Right ventricle myocardium superior (tissue), 1 donor: ENCODE measurements at regions not wholly inside any gene's neighbourhood (a gene's known extent, or its start where the extent isn't known, plus 50 kb on each side); places are given as distances from the start of the nearest gene placed in this dataset.

Source experiments
- ATAC-seq: fragments of 200-7000 bp; cut with Tn5 transposase; one replicate; pipeline ENCODE4 v1.9.1; 2020; ENCODE audit warnings: mild to moderate bottlenecking; ENCODE audit not compliant: poor library complexity
- DNase-seq: peaks from one replicate; pipeline ENCODE4 v3.0.0-alpha.2; 2020
- intact Hi-C: fragments of 100-400 bp; cut with DNase I; formaldehyde crosslinking; loops from one replicate; pipeline ENCODE4 v1.11.2; 2022
- donor health status: DM: no; HTN: yes; CAD: no; lungs with severe emphysema.

- intact Hi-C loops: no loop called here
- DNase-seq (no peak), ATAC-seq (no peak)
These were observed 178.2 kb downstream of the ARL4A start for GRCh38 chr7:12865593-12865992.

DNA sequence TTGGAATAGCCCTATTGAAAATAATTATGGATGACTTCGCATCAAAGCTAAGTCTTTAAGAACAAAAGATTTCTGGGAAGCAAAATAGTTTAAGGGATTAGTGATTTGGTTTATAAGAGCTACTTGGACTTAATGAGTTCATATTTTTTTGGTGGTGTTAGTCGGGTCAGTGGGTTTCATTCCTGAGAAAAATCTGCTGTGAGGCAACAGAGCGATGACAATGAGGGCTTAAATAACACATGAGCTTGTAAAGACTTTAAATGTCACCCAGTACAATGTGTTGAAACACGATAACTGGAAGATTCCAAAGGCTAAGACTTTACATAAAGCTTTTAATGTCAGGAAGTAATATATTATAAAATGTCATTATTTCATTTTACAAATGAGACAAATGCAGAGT lies 178.8 kb downstream of the ARL4A start:
- no peak for DNase-seq
- intact Hi-C loops: no loop called here

DNA sequence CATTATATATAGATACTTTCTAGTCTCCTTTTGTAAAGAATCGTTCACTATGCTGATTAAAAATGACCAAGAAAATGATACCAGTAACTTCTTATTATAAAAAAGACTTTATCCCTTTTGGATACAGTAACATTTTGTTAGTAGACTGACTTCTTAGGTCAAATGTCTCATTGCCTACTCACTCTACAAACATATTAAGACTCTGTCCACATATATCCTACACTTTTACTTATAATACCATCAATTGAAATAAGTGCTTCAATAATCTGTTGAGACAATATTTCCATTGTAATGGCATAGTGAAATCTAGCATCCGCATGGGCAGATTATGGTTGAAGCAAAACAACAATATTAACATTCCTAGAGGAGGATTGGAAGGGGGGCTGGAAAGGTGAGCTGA lies 180.6 kb downstream of the ARL4A start:
- intact Hi-C loops: no loop called here
- no peak for ATAC-seq
- no peak for DNase-seq

More for the DNA sequence above, 178.8 kb downstream of the ARL4A start:
- no peak for ATAC-seq

DNA sequence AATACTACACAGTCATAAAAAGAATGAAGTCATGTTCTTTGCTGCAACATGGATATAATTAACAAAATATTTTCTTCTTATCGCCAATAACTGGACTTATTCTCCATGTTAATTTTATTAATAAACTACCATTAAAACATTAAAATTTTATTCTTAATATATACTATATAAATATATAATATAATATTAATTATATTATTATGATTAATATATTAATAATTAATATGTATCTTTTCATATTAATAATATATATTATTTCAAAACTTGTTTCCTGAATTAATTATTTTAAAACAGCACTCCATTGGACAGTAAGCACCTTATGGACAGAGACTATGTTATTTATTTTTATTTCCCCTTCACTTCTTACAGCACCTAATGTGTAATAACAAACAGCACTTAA lies 182.8 kb downstream of the ARL4A start:
- no peak for ATAC-seq
- intact Hi-C loops: no loop called here

GRCh38 chr7:12872487-12872886 lies 185.1 kb downstream of the ARL4A start:
- intact Hi-C loops: no loop called here
- no peak for ATAC-seq
- DNase-seq: no peak

More for the DNA sequence above, 182.8 kb downstream of the ARL4A start:
- no peak for DNase-seq

DNA sequence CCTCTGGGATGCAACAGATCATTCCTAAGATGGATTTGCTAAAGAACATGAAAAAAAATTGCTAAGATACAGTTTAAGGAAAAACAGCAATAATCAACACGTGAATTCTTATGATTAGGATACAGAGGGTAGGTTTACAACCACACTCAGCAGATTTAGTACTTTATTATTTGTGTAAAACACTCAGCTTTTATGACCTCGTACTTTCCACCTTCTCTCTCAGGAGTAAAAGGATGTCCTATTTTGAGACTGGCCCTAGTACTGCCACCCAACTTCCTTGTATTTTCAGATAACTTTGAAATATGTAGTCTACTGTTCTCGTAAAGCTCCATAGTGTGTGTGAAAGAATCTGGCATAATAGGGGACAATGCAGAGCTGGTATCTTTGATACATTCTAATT lies 186.1 kb downstream of the ARL4A start:
- intact Hi-C loops: no loop called here
- DNase-seq: no peak
- no peak for ATAC-seq

- DNase-seq (no peak), ATAC-seq (no peak)
- intact Hi-C loops: no loop called here
These were observed 191.7 kb downstream of the ARL4A start for GRCh38 chr7:12879139-12879538.

DNA sequence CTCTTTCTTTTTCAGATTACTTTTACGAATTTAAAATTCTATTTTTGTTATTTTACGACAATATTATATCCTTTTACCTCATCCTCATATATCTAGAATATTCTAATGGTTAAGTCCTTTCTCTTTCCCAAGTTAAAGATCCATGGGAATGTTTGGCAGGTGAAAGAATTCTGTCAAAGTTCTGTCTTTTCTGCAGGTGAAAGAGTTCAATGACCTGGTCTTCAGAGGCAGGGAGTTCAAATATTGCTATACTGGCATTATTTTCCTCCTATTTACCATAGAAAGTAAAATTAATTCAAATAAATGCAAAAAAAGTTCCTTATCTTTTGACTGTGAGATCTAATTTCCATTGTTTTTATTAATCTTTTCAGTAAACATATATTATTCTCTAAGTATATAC lies 194.3 kb downstream of the ARL4A start:
- no peak for ATAC-seq
- intact Hi-C loops: no loop called here
- no peak for DNase-seq

DNA sequence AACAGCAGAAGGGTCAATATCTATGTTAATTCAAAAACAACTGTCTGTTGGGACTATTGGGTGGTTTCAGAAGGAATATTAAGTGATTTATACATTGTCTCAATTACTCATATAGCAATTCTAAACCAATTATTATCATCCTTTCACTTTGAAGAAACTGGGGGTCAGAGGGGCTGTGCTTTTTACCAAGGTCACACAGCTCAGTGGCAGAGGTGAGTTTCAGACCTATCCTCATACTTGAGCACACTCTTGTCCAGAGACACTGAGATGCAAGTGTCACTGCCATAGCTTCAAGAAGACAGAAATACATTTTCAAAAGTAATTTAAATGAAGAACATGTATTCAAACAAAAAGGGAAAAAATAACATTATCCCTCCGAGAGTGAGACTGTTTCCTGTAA lies 195.3 kb downstream of the ARL4A start:
- intact Hi-C loops: no loop called here
- DNase-seq (no peak), ATAC-seq (no peak)

- DNase-seq (no peak), ATAC-seq (no peak)
- intact Hi-C loops: no loop called here
These were observed 196.6 kb downstream of the ARL4A start for GRCh38 chr7:12884033-12884432.

DNA sequence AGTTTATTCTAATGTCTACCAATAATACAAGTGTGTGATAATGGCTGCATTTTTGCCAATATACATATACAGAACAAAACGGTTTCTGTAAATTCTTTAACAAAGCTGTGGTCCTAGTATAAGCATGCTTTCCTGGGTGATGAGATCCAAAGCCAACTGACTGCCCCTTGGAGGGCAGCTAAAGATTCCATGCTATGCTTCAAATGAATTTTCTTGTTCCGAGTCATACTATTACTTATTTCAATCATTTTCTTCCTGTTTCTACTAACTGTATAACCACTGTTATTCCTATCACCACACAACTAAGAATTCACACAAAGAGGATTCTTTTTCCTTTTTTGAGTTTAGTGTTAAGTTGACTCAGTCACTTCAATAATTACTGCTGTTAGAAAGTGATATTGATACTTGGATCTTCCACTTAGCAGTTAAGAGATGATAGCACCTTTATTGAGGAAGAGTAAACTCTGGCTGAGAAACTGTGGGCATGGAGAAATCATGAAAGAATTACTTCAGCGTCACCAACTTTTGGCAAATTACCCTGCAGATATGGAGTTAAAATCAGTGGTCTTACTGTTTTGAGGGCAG lies 197.5 kb downstream of the ARL4A start:
- intact Hi-C loops: no loop called here
- ATAC-seq (no peak), DNase-seq (no peak)

- ATAC-seq (no peak), DNase-seq (no peak)
- intact Hi-C loops: no loop called here
These were observed 201.3 kb downstream of the ARL4A start for GRCh38 chr7:12888717-12889116.

GRCh38 chr7:12889391-12889790 lies 202.0 kb downstream of the ARL4A start:
- no peak for ATAC-seq

GRCh38 chr7:12890586-12890985 lies 203.2 kb downstream of the ARL4A start:
- DNase-seq (no peak), ATAC-seq (no peak)
- intact Hi-C loops: no loop called here

More at GRCh38 chr7:12889391-12889790, 202.0 kb downstream of the ARL4A start:
- no peak for DNase-seq
- intact Hi-C loops: no loop called here

DNA sequence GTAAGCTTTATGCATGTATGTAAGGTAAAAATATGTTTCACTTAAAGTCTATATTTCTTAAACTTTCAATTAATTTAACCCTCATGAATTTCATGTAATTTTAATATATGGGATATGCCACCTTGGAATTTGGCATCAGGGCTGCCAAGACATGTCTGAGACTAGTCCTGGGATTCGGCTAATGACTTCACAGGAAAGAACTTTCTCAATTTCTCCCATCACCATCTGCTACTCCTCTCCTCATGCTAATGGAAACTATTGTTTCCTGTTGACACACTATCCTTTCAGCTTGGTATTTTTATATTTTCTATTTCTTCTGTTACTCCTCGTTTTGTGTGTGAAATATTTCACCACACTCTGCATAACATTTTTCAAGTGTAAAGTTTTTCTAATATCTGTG lies 205.9 kb downstream of the ARL4A start:
- intact Hi-C loops: no loop called here
- DNase-seq: no peak
- no peak for ATAC-seq

- DNase-seq: no peak
These were observed 207.9 kb downstream of the ARL4A start for GRCh38 chr7:12895296-12895695.

GRCh38 chr7:12896316-12896715 lies 208.9 kb downstream of the ARL4A start:
- no peak for DNase-seq
- intact Hi-C loops: no loop called here
- ATAC-seq: no peak

More at GRCh38 chr7:12895296-12895695, 207.9 kb downstream of the ARL4A start:
- intact Hi-C loops: no loop called here
- ATAC-seq: no peak

GRCh38 chr7:12898004-12898403 lies 210.6 kb downstream of the ARL4A start:
- no peak for ATAC-seq
- intact Hi-C loops: no loop called here
- no peak for DNase-seq

GRCh38 chr7:12898620-12899019 lies 211.2 kb downstream of the ARL4A start:
- intact Hi-C loops: no loop called here

DNA sequence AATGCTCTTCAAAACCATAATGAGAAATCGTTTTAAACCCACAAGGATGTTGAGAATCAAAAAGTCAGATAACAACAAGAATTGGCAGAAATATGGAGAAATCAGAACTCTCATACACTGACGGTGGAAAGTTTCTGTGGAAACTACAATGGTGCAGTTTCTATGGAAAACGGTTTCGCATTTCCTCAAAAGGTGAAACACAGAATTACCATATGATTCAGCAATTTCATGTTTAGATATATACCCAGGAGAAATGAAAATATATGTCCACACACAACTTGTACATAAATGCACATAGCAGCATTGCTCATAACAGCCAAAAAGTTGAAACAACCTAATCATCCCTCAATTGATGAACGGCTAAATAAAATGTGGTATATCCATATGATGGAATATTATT lies 218.2 kb downstream of the ARL4A start:
- ATAC-seq: no peak
- no peak for DNase-seq
- intact Hi-C loops: no loop called here

More at GRCh38 chr7:12898620-12899019, 211.2 kb downstream of the ARL4A start:
- ATAC-seq: no peak
- no peak for DNase-seq

DNA sequence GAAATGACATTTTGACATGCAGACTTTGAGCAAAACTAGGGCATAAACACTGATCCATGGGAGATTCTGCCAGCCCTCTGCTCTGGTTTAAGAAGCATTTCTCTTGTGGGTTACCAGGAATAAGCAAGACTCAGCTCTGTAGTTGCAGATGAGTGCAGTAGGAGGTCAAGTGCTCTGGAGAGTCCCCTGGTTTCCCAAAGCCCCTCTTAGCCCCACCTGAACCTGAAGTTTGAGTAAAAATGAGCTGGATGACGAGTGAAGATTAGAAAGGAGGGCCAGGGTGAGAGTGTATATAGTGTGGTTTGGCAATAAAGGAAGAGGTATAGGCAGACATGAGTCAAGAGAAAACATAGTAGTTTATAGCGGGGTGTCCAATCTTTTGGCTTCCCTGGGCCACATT lies 220.3 kb downstream of the ARL4A start:
- ATAC-seq: no peak
- DNase-seq: no peak
- intact Hi-C loops: no loop called here
